BLaER1 treated with 17β-estradiol and CSF1 and Interleukin-3, amounts not matched to agents 10 nM and 100 nM (cell line): ENCODE measurements at regions not wholly inside any gene's neighbourhood (a gene's known extent, or its start where the extent isn't known, plus 50 kb on each side); places are given as distances from the start of the nearest gene placed in this dataset.

Source experiments
- H3K27ac ChIP-seq, 11 experiments: shearing (Covaris generic); formaldehyde crosslinking; 2 replicates each; pipeline ENCODE4 v1.8.1; 2022
- H3K27me3 ChIP-seq, 11 experiments: shearing (Covaris generic); formaldehyde crosslinking; 2 replicates each; pipeline ENCODE4 v1.8.1; 2022
- H3K36me3 ChIP-seq, 11 experiments: shearing (Covaris generic); formaldehyde crosslinking; 2 replicates each; pipeline ENCODE4 v1.8.1; 2022
- H3K4me1 ChIP-seq, 10 experiments: shearing (Covaris generic); formaldehyde crosslinking; 2 replicates each; pipeline ENCODE4 v1.8.1; 2022
- H3K4me2 ChIP-seq, 11 experiments: shearing (Covaris generic); formaldehyde crosslinking; 2 replicates each; pipeline ENCODE4 v1.8.1; 2022
- H3K4me3 ChIP-seq, 10 experiments: shearing (Covaris generic); formaldehyde crosslinking; 2 replicates each; pipeline ENCODE4 v1.8.1; 2022
- H3K9ac ChIP-seq, 11 experiments: shearing (Covaris generic); formaldehyde crosslinking; 2 replicates each; pipeline ENCODE4 v1.8.1; 2022
- H3K9me3 ChIP-seq, 11 experiments: shearing (Covaris generic); formaldehyde crosslinking; replicated peaks in 1 of 11; 2 replicates each; pipeline ENCODE4 v1.8.1; 2022
- H4K20me1 ChIP-seq, 11 experiments: shearing (Covaris generic); formaldehyde crosslinking; 2 replicates each; pipeline ENCODE4 v1.8.1; 2022
- Cebpa-rat ChIP-seq, 11 experiments: shearing (Covaris generic); IDR thresholded peaks; 2 replicates each; pipeline ENCODE4 v1.8.1; 2022

GRCh38 chr18:34117319-34117718 lies 107.4 kb downstream of the NOL4 start:
- Histone ChIP-seq H3K36me3 (no peaks in the 10 kb centered on the region), H3K4me2 (no peak overlapping the region), H3K4me3 (no peak overlapping the region)

DNA sequence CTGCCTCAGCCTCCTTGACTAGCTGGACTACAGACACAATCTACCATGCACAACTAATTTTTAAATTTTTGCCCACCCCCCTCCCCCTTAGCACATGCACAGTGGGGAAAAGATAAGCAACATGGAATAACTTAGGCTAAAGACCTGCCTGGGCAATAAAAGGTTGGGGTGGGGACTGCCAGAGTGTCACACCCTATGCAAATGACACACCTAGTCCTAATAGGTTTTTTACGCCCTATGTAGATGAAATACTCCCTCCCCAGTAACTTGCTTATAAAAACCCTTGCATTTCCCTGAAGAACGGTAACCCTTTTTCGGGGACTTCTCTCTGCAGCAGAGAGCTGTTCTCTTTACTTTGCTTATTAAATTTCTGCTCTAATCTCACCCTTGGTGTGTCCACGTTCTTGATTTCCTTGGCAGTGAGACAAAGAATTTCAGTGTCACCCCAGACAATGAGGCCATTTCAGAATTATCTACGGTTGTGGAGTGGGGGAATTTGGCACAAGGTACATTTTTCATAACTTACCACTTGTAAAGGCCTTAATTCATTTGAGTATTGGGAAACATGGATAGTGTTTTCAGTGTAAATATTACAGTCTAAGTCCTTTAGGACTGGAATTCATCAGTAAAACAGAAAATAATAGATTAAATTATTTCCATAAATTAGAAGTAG lies 109.2 kb downstream of the NOL4 start:
- Histone ChIP-seq H3K9ac (no peak overlapping the region), H3K27me3 (no peaks in the 10 kb centered on the region), H3K4me1 (no peaks in the 10 kb centered on the region), H4K20me1 (no peaks in the 10 kb centered on the region), H3K4me3 (no peak overlapping the region), H3K9me3 (peaks cover 0 to 6% (median 0%) of the 10 kb centered on the region in 11 experiments; a peak in 2 of 22 replicates), H3K4me2 (no peak overlapping the region), H3K36me3 (no peaks in the 10 kb centered on the region), H3K27ac (no peak overlapping the region)
- TF ChIP-seq Cebpa-rat (IDR thresholded peaks at IDR 0.05) = no peak

More at GRCh38 chr18:34117319-34117718, 107.4 kb downstream of the NOL4 start:
- Histone ChIP-seq H3K27me3 (no peaks in the 10 kb centered on the region), H3K9ac (no peak overlapping the region), H3K9me3 (peaks cover 0 to 6% (median 0%) of the 10 kb centered on the region in 11 experiments; a peak in 2 of 22 replicates), H4K20me1 (no peaks in the 10 kb centered on the region), H3K4me1 (peaks cover 0 to 12% (median 6%) of the 10 kb centered on the region in 10 experiments; a peak in 12 of 20 replicates), H3K27ac (no peak overlapping the region)
- TF ChIP-seq Cebpa-rat (IDR thresholded peaks at IDR 0.05) = no peak

GRCh38 chr18:34114996-34115395 lies 109.7 kb downstream of the NOL4 start:
- Histone ChIP-seq H3K4me1 (no peaks in the 10 kb centered on the region), H3K9me3 (peaks cover 0 to 6% (median 0%) of the 10 kb centered on the region in 11 experiments; a peak in 2 of 22 replicates), H3K27ac (no peak overlapping the region), H4K20me1 (no peaks in the 10 kb centered on the region), H3K4me2 (no peak overlapping the region), H3K36me3 (no peaks in the 10 kb centered on the region), H3K9ac (no peak overlapping the region), H3K27me3 (no peaks in the 10 kb centered on the region), H3K4me3 (no peak overlapping the region)
- TF ChIP-seq Cebpa-rat (IDR thresholded peaks at IDR 0.05) = no peak

- Histone ChIP-seq H3K27me3 (no peaks in the 10 kb centered on the region), H3K4me2 (no peak overlapping the region), H3K9me3 (peaks cover 14 to 23% (median 21%) of the 10 kb centered on the region in 11 experiments), H3K27ac (no peak overlapping the region), H3K9ac (no peak overlapping the region), H4K20me1 (no peaks in the 10 kb centered on the region), H3K4me1 (no peaks in the 10 kb centered on the region), H3K36me3 (no peaks in the 10 kb centered on the region), H3K4me3 (no peak overlapping the region)
- no peak for TF ChIP-seq Cebpa-rat (IDR thresholded peaks at IDR 0.05)
Observed at GRCh38 chr18:34108206-34108605, 116.5 kb downstream of the NOL4 start.

DNA sequence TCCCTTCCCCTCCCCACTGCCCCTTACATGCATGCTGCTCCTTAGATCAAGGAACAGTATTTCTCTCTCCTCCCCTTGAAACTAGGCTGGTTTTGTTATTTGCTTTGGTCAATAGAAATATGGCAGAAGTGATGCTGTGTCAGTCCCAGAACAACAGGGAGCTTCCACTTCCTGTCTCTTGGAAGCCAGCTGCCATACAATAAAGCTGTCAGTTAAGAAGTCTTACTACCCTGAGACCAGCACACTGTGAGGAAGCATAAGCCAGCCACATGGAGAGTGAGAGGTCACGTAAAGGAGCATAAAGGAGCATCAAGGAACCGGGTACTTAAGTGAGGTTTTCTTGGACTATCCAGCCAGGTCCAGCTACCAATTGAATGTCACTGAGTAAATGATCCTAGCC lies 126.6 kb downstream of the NOL4 start:
- Histone ChIP-seq H3K4me3 (no peak overlapping the region), H3K4me1 (no peaks in the 10 kb centered on the region), H3K27me3 (no peaks in the 10 kb centered on the region), H3K27ac (no peak overlapping the region), H3K36me3 (no peaks in the 10 kb centered on the region), H3K9ac (no peak overlapping the region), H3K9me3 (no peaks in the 10 kb centered on the region), H3K4me2 (no peak overlapping the region), H4K20me1 (no peaks in the 10 kb centered on the region)
- no peak for TF ChIP-seq Cebpa-rat (IDR thresholded peaks at IDR 0.05)

DNA sequence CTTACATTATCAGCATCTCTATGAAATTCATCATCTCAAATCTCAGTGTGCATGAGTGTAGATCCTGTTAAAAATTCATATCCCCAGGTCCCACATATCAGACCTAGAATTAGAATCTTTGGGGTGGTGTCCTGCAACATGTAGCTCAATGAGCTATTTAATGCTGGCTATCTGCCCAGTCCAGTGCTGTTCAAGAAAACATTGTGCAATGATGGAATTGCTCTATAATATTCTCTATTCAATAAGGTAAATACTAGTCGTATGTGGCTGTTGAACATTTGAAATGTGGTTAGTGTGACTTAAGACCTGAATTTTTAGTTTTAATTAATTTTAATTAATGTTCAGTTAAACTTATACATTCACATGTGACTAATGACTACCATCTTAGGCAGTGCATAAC lies 127.4 kb downstream of the NOL4 start:
- Histone ChIP-seq H3K27me3 (no peaks in the 10 kb centered on the region), H3K27ac (no peak overlapping the region), H3K4me1 (no peaks in the 10 kb centered on the region), H3K9ac (no peak overlapping the region), H4K20me1 (no peaks in the 10 kb centered on the region), H3K36me3 (no peaks in the 10 kb centered on the region), H3K4me3 (no peak overlapping the region), H3K4me2 (no peak overlapping the region), H3K9me3 (no peaks in the 10 kb centered on the region)
- TF ChIP-seq Cebpa-rat (IDR thresholded peaks at IDR 0.05) = no peak

GRCh38 chr18:34094148-34094547 lies 130.6 kb downstream of the NOL4 start:
- Histone ChIP-seq H3K27ac (no peak overlapping the region), H3K27me3 (no peaks in the 10 kb centered on the region), H4K20me1 (no peaks in the 10 kb centered on the region), H3K4me2 (no peak overlapping the region), H3K36me3 (no peaks in the 10 kb centered on the region), H3K9ac (no peak overlapping the region), H3K4me1 (no peaks in the 10 kb centered on the region), H3K9me3 (no peaks in the 10 kb centered on the region), H3K4me3 (no peak overlapping the region)
- no peak for TF ChIP-seq Cebpa-rat (IDR thresholded peaks at IDR 0.05)

DNA sequence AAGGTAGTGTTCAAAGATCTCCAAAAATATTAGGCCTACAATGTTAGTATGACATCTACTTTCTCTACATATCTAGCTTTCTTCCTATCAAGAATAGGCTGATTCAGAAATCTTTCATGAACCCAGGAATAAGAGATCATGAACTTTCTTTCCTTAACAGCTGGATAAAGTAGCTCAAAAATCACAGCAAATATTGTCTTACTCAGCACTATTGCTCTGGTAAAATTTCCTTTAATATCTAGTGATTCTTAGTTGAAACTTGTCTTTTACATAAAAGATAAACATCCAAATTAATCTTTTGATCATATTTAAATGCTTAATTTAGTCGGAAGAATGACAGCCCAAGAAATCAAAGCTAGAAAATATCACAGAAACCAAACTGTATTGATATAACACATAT lies 131.9 kb downstream of the NOL4 start:
- no peak overlapping the region for H3K9ac ChIP-seq
- TF ChIP-seq Cebpa-rat (IDR thresholded peaks at IDR 0.05) = no peak
- H3K9me3 ChIP-seq = no peaks in the 10 kb centered on the region
- no peak overlapping the region for H3K4me2 ChIP-seq
- H3K27ac ChIP-seq = no peak overlapping the region
- no peaks in the 10 kb centered on the region for H3K4me1 ChIP-seq
- no peaks in the 10 kb centered on the region for H3K27me3 ChIP-seq
- no peak overlapping the region for H3K4me3 ChIP-seq
- H4K20me1 ChIP-seq = no peaks in the 10 kb centered on the region
- no peaks in the 10 kb centered on the region for H3K36me3 ChIP-seq

- Histone ChIP-seq H3K4me3 (no peak overlapping the region), H3K27ac (no peak overlapping the region), H3K4me1 (peaks cover 0 to 11% (median 0%) of the 10 kb centered on the region in 10 experiments; a peak in 6 of 20 replicates), H3K4me2 (no peak overlapping the region), H3K9ac (no peak overlapping the region), H3K36me3 (no peaks in the 10 kb centered on the region), H4K20me1 (no peaks in the 10 kb centered on the region), H3K9me3 (no peaks in the 10 kb centered on the region), H3K27me3 (no peaks in the 10 kb centered on the region)
- no peak for TF ChIP-seq Cebpa-rat (IDR thresholded peaks at IDR 0.05)
Observed at GRCh38 chr18:34086370-34086769, 138.3 kb downstream of the NOL4 start.

GRCh38 chr18:34085140-34085739 lies 139.5 kb downstream of the NOL4 start:
- H3K9me3 ChIP-seq = no peaks in the 10 kb centered on the region
- no peaks in the 10 kb centered on the region for H3K27me3 ChIP-seq
- H4K20me1 ChIP-seq = no peaks in the 10 kb centered on the region
- TF ChIP-seq Cebpa-rat (IDR thresholded peaks at IDR 0.05) = no peak
- no peak overlapping the region for H3K4me3 ChIP-seq
- H3K9ac ChIP-seq = no peak overlapping the region
- no peak overlapping the region for H3K4me2 ChIP-seq
- H3K36me3 ChIP-seq = no peaks in the 10 kb centered on the region
- H3K4me1 ChIP-seq = peaks cover 0 to 11% (median 0%) of the 10 kb centered on the region in 10 experiments; a peak in 6 of 20 replicates
- no peak overlapping the region for H3K27ac ChIP-seq
